ENCODE measurements at regions not wholly inside any gene's neighbourhood (a gene's known extent, or its start where the extent isn't known, plus 50 kb on each side); places are given as distances from the start of the nearest gene placed in this dataset.

GRCh38 chr3:106560451-106560966 lies 691.7 kb upstream of the CBLB start:
- TF ChIP-seq, protein P1, sequence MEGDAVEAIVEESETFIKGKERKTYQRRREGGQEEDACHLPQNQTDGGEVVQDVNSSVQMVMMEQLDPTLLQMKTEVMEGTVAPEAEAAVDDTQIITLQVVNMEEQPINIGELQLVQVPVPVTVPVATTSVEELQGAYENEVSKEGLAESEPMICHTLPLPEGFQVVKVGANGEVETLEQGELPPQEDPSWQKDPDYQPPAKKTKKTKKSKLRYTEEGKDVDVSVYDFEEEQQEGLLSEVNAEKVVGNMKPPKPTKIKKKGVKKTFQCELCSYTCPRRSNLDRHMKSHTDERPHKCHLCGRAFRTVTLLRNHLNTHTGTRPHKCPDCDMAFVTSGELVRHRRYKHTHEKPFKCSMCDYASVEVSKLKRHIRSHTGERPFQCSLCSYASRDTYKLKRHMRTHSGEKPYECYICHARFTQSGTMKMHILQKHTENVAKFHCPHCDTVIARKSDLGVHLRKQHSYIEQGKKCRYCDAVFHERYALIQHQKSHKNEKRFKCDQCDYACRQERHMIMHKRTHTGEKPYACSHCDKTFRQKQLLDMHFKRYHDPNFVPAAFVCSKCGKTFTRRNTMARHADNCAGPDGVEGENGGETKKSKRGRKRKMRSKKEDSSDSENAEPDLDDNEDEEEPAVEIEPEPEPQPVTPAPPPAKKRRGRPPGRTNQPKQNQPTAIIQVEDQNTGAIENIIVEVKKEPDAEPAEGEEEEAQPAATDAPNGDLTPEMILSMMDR (conservative IDR thresholded peaks at IDR 0.05; ENCODE audit: low read depth, low read length) = no peak
- DNase-seq (ENCODE audit: low read depth) = peak; percentile 93
- H3K4me3 ChIP-seq (ENCODE audit: low read depth, low read length) = no peak overlapping the region

DNA sequence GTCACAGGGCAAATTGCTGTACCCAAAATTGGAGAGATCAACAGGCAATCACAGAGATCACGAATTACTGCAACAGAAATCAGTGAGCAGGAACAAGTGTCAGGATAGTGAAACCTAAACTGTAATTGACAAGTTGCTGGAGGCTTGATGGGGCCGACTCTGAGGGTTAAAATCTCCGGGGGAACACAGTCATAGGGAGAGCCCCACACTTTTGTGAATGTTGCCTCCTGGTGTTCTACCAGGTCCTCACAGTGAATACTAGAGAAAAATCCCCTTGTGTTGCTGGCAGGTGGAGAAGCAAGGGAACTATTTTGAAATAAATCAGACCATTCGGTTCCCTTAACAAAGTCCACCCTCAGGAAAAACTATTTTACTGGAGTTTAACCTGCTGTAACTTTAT lies 697.5 kb upstream of the CBLB start:
- H3K4me3 ChIP-seq (ENCODE audit: low read depth, low read length) = no peak overlapping the region
- no peak for DNase-seq (ENCODE audit: low read depth)
- TF ChIP-seq, protein P1 (conservative IDR thresholded peaks at IDR 0.05; ENCODE audit: low read depth, low read length) = peak; percentile 59

DNA sequence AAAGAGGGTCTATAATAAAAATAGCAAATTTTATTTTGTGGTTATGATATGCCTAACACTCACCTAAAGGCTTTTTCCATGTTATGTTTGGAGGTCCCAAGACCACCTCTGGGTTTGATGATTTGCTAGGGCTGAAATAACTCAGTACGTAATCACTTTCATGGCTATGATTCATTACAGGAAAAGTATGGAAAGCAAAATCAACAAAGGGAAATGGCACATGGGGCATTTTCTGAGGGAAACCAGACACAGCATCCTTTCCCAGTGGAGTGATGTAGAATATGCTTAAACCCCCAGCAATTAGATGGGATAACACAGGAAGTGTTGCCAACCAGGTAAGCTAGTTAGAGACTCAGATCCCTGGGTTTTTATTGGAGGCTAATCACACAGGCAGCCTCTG lies 701.6 kb upstream of the CBLB start:
- TF ChIP-seq, protein P1 (conservative IDR thresholded peaks at IDR 0.05; ENCODE audit: low read depth, low read length) = no peak
- H3K4me3 ChIP-seq (ENCODE audit: low read depth, low read length) = no peak overlapping the region
- DNase-seq (ENCODE audit: low read depth) = no peak

- no peak for DNase-seq (ENCODE audit: low read depth)
- TF ChIP-seq, protein P1 (conservative IDR thresholded peaks at IDR 0.05; ENCODE audit: low read depth, low read length) = no peak
- H3K4me3 ChIP-seq (ENCODE audit: low read depth, low read length) = no peak overlapping the region
Measured at GRCh38 chr3:106573605-106574004, 704.8 kb upstream of the CBLB start.

- TF ChIP-seq, protein P1 (conservative IDR thresholded peaks at IDR 0.05; ENCODE audit: low read depth, low read length) = no peak
- no peak for DNase-seq (ENCODE audit: low read depth)
- no peak overlapping the region for H3K4me3 ChIP-seq (ENCODE audit: low read depth, low read length)
Measured at GRCh38 chr3:106575029-106575428, 706.2 kb upstream of the CBLB start.

- no peak for DNase-seq (ENCODE audit: low read depth)
- no peak overlapping the region for H3K4me3 ChIP-seq (ENCODE audit: low read depth, low read length)
- TF ChIP-seq, protein P1 (conservative IDR thresholded peaks at IDR 0.05; ENCODE audit: low read depth, low read length) = no peak
Measured at GRCh38 chr3:106577241-106577640, 708.4 kb upstream of the CBLB start.

GRCh38 chr3:106578911-106579310 lies 710.1 kb upstream of the CBLB start:
- no peak for DNase-seq (ENCODE audit: low read depth)
- no peak overlapping the region for H3K4me3 ChIP-seq (ENCODE audit: low read depth, low read length)
- TF ChIP-seq, protein P1 (conservative IDR thresholded peaks at IDR 0.05; ENCODE audit: low read depth, low read length) = no peak
